GM12873 (cell line): ENCODE measurements at regions not wholly inside any gene's neighbourhood (a gene's known extent, or its start where the extent isn't known, plus 50 kb on each side); places are given as distances from the start of the nearest gene placed in this dataset.

Source experiments
- CTCF ChIP-seq: IDR thresholded peaks from 2 replicates; pipeline ENCODE4 v1.5.1; 2012; ENCODE audit warnings: low read depth, mild to moderate bottlenecking, moderate library complexity, low read length, control low read depth; ENCODE audit not compliant: insufficient read depth; ENCODE audit errors: missing control alignments

DNA sequence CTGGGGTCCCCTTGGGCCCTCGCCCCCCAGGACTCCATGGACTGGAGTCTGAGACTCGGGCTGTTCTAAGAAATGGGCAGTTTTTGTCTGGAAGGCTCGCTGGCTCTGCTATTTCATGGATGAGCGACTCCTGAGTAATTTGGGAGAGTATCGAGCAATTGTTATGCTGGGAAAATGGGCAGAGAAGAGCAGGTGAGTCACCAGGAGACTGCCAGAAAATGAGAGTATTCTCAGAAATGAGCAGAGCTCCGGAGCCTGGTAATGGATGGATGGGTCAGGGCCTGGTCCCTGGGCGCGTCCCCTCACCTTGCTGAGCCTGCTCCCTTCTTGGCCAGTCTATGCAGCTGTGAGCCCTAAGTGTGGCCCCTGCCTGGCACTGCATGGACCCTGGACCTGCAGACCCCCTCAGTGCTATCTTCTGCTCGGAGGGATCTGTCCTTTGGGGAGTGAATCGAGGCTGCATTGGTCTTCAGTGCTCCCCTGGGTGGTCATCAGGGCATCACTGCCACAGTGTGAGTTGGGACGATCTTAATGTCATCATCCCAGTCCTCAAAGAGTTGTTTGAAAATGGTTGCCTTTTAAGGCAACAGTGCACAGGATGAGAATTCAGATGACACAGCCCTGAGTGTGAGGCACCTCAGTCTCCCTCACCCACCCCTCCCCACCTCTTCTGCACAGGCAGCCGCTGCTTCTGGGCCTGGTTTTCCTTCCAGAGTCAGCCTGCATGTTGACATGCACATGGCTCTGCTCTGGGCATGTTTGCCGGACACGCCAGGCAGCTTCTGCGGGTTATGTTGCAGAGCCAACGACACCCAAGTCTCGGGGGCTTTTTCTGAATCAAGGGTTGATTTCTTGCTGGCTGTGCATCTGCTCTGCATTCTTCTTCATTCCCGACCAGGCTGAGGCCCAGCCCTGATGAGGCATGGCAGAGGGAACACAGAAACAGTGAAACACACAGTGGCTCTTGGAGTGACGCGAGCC lies 519.0 kb downstream of the TBC1D22A start:
- TF ChIP-seq CTCF: no peak

- TF ChIP-seq CTCF: no peak
These were observed 517.9 kb downstream of the TBC1D22A start for GRCh38 chr22:47280301-47280700.

GRCh38 chr22:47279746-47280145 lies 517.3 kb downstream of the TBC1D22A start:
- no peak for TF ChIP-seq CTCF

GRCh38 chr22:47279337-47279736 lies 516.9 kb downstream of the TBC1D22A start:
- TF ChIP-seq CTCF: no peak

GRCh38 chr22:47278655-47279054 lies 516.2 kb downstream of the TBC1D22A start:
- no peak for TF ChIP-seq CTCF

DNA sequence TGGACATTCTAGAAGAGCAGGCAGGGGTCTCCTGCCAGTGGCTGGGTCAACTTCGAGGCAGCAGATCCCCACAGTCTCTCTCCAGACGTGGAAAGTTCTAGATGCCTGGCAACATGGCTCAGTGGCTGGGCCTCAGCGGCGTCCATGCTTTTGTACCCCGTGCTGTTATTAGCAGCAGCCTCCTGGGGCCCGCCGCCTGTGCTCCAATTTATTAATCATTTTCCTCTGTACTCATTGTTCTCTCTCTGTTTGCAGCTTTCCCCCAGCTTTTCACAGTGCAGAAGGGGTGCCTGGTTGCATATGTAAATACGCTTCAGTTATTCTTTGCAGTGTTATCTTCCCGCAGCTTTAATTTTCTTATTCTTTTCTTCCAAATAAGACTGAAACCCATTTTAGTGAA lies 515.1 kb downstream of the TBC1D22A start:
- TF ChIP-seq CTCF: no peak

DNA sequence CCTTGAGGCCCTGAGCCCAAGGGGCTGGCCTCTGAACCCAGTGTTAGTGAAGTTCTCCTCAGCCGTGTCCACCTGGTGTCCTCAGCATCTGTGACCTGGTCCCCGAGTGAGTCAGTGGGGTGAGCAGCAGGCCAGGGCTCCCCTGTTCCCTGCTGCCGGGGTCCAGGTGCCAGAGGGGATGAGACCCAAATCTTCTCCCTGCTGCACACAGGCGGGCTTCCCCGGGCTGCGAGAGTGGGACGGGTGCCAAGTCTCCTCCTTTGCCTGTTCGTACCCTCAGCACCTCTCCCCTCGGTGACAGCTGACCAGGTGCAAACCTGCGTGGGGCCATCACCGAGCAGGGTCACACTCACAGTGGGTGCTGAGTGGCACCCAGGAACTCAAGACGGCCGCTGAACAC lies 514.5 kb downstream of the TBC1D22A start:
- no peak for TF ChIP-seq CTCF
